ENCODE measurements at regions not wholly inside any gene's neighbourhood (a gene's known extent, or its start where the extent isn't known, plus 50 kb on each side); places are given as distances from the start of the nearest gene placed in this dataset.
A peak's percentile ranks its signal among the peaks of the same experiment; 100 is the strongest.

DNA sequence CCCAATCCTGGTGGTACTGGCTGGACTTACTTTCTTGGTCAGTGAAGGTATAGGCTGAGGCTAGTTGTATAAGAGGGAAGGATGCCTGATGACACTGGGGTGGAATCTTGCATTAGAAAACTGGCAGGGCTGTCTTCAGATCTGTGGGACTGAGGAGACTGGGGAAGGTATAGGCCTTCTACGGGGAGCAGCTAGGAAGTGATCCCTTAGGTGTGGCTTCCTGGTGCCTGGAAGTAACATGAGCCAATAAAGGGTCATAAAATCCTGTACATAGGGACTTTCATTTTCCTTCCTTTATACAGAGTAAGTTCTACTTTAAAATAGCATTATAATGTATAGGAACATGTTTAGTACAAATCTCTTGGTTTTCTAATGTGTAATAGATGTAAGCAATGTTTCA is 716.8 kb downstream of the LRFN5 start:
- no peaks in the 10 kb centered on the region for H3K36me3 ChIP-seq (replicated peaks in 1 of 2; ENCODE audit: control extremely low read depth in 1 of 2, control insufficient read depth in 1 of 2, extremely low read depth in 1 of 2, insufficient read depth in 2 of 2, low read length in 1 of 2)
- H3K27ac Mint-ChIP-seq: peak overlapping the region; percentile 6

DNA sequence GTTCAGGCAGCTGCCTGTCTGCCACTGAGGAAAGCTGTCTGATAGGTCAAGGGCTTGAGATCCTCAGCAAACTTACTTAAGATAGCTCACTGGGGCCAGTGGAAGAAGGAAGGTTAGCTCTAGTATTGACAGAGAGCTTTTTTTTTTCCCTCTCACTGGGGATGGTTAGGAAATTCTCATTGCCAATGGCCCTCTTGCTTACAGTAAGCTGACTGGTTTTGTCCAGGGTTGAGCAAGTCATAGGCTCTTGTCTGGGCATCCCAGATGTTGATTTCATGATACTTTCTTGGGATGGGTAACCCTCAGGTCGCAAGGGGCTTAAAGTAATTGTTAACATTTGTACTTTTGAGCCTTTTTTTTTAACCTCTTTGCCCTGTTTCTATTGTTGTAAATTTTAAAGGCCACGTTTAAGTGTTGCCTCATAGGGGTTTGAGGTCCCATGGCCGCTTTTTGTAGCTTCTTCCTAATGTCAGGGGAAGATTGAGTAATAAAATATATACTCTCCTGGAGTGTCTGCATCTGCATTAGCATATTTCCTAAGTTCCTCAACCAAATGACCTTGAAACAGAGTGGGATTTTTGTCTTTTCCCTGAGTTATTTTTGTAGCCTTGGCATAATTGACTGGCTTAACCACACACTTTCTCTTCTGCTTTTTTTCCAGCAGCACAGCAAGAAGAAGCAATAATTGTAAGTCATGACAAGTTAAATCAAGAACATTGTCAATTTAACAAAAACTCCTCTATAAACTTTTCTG is 716.0 kb downstream of the LRFN5 start:
- H3K4me1 ChIP-seq (ENCODE audit: control insufficient read depth in 2 of 2, insufficient read depth in 2 of 2, low read length in 2 of 2): peaks cover 12 to 16% of the 10 kb centered on the region in 2 donors
- TF ChIP-seq, protein P1, sequence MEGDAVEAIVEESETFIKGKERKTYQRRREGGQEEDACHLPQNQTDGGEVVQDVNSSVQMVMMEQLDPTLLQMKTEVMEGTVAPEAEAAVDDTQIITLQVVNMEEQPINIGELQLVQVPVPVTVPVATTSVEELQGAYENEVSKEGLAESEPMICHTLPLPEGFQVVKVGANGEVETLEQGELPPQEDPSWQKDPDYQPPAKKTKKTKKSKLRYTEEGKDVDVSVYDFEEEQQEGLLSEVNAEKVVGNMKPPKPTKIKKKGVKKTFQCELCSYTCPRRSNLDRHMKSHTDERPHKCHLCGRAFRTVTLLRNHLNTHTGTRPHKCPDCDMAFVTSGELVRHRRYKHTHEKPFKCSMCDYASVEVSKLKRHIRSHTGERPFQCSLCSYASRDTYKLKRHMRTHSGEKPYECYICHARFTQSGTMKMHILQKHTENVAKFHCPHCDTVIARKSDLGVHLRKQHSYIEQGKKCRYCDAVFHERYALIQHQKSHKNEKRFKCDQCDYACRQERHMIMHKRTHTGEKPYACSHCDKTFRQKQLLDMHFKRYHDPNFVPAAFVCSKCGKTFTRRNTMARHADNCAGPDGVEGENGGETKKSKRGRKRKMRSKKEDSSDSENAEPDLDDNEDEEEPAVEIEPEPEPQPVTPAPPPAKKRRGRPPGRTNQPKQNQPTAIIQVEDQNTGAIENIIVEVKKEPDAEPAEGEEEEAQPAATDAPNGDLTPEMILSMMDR (IDR thresholded peaks at IDR 0.05): no peak
- no peak for TF ChIP-seq EZH2 (IDR thresholded peaks at IDR 0.05; ENCODE audit: borderline replicate concordance, insufficient read depth, low read depth, low read length, poor library complexity, severe bottlenecking)
- peak overlapping the region; percentile 26 for H3K4me3 Mint-ChIP-seq
- ChIA-PET CTCF (interaction anchor here (0.7 kb wide), 1 partner anchor 55 kb away, joined by 3 read pairs; no protein-coding TSS in a partner anchor), POLR2A (no interaction called here)
- peak overlapping the region; percentile 51 for H3K27ac Mint-ChIP-seq
- H3K79me2 ChIP-seq (ENCODE audit: control insufficient read depth, insufficient read depth, low read length): no peaks in the 10 kb centered on the region
- H3K4me2 ChIP-seq (replicated peaks; ENCODE audit: low read depth, low read length, poor library complexity, severe bottlenecking): peak overlapping the region; percentile 2
- H4K20me1 ChIP-seq (ENCODE audit: control insufficient read depth, insufficient read depth, low read length, poor library complexity, severe bottlenecking): no peaks in the 10 kb centered on the region
- intact Hi-C loops (cut with micrococcal nuclease): no loop called here
- H3K36me3 ChIP-seq (replicated peaks in 1 of 2; ENCODE audit: control extremely low read depth in 1 of 2, control insufficient read depth in 1 of 2, extremely low read depth in 1 of 2, insufficient read depth in 2 of 2, low read length in 1 of 2): no peaks in the 10 kb centered on the region
- DNase-seq: peak; percentile 14
- H3K9me3 Mint-ChIP-seq (ENCODE audit: insufficient read depth): no peaks in the 10 kb centered on the region
- H3K27me3 ChIP-seq (replicated peaks in 1 of 4; ENCODE audit: control extremely low read depth in 1 of 4, control insufficient read depth in 3 of 4, insufficient read depth in 4 of 4, low read length in 3 of 4): no peaks in the 10 kb centered on the region
- no peaks in the 10 kb centered on the region for H3K27me3 Mint-ChIP-seq
- H3K9ac ChIP-seq (ENCODE audit: low read length): no peak overlapping the region
- peak; percentile 33 for ATAC-seq (ENCODE audit: low read depth)
- H2AFZ ChIP-seq (ENCODE audit: insufficient read depth, low read depth, low read length, poor library complexity, severe bottlenecking): no peak overlapping the region
- H3K27ac ChIP-seq (ENCODE audit: low read length in 2 of 2): no peak overlapping the region
- H3K4me1 Mint-ChIP-seq: peaks cover 29% of the 10 kb centered on the region
- H3K4me3 ChIP-seq (ENCODE audit: control extremely low read depth in 1 of 5, extremely low read depth in 1 of 5, insufficient read depth in 1 of 5, low read depth in 2 of 5, low read length in 4 of 5): no peak overlapping the region
- peaks cover 0 to 1% (median 0%) of the 10 kb centered on the region in 3 donors for H3K9me3 ChIP-seq (ENCODE audit: control extremely low read depth in 1 of 3, control insufficient read depth in 2 of 3, insufficient read depth in 1 of 3, low read length in 2 of 3)
- WGBS (ENCODE audit: insufficient coverage): 67% methylated on average over 1 of the region's 3 CpGs

More for the DNA sequence above, 716.8 kb downstream of the LRFN5 start:
- Mint-ChIP-seq H3K4me1 (peaks cover 34% of the 10 kb centered on the region), H3K4me3 (peak overlapping the region; percentile 26), H3K27me3 (no peaks in the 10 kb centered on the region), H3K9me3 (ENCODE audit: insufficient read depth) (no peaks in the 10 kb centered on the region)
- H3K27me3 ChIP-seq (replicated peaks in 1 of 4; ENCODE audit: control extremely low read depth in 1 of 4, control insufficient read depth in 3 of 4, insufficient read depth in 4 of 4, low read length in 3 of 4): no peaks in the 10 kb centered on the region
- no peak overlapping the region for H3K4me3 ChIP-seq (ENCODE audit: control extremely low read depth in 1 of 5, extremely low read depth in 1 of 5, insufficient read depth in 1 of 5, low read depth in 2 of 5, low read length in 4 of 5)
- no peaks in the 10 kb centered on the region for H3K79me2 ChIP-seq (ENCODE audit: control insufficient read depth, insufficient read depth, low read length)
- H4K20me1 ChIP-seq (ENCODE audit: control insufficient read depth, insufficient read depth, low read length, poor library complexity, severe bottlenecking): no peaks in the 10 kb centered on the region
- peak; percentile 10 for ATAC-seq (ENCODE audit: low read depth)
- peak overlapping the region; percentile 2 for H3K4me2 ChIP-seq (replicated peaks; ENCODE audit: low read depth, low read length, poor library complexity, severe bottlenecking)
- no peak overlapping the region for H3K9ac ChIP-seq (ENCODE audit: low read length)
- no peak overlapping the region for H2AFZ ChIP-seq (ENCODE audit: insufficient read depth, low read depth, low read length, poor library complexity, severe bottlenecking)
- ChIA-PET CTCF (no interaction called here), POLR2A (no interaction called here)
- WGBS (ENCODE audit: insufficient coverage): no CpG with 5 or more reads among the region's 1 CpG
- TF ChIP-seq EZH2 (IDR thresholded peaks at IDR 0.05; ENCODE audit: borderline replicate concordance, insufficient read depth, low read depth, low read length, poor library complexity, severe bottlenecking): no peak
- TF ChIP-seq, protein P1 (IDR thresholded peaks at IDR 0.05): no peak
- no peaks in the 10 kb centered on the region for H3K9me3 ChIP-seq (ENCODE audit: control extremely low read depth in 1 of 3, control insufficient read depth in 2 of 3, insufficient read depth in 1 of 3, low read length in 2 of 3)
- H3K27ac ChIP-seq (ENCODE audit: low read length in 2 of 2): no peak overlapping the region
- intact Hi-C loops (cut with micrococcal nuclease): no loop called here
- H3K4me1 ChIP-seq (ENCODE audit: control insufficient read depth in 2 of 2, insufficient read depth in 2 of 2, low read length in 2 of 2): peaks cover 12 to 16% of the 10 kb centered on the region in 2 donors
- no peak for DNase-seq

Data from B cell (primary cell).